Astrocyte (in vitro differentiated cells and primary cell): ENCODE measurements at regions not wholly inside any gene's neighbourhood (a gene's known extent, or its start where the extent isn't known, plus 50 kb on each side); places are given as distances from the start of the nearest gene placed in this dataset.

Source experiments
- DNase-seq: peaks from one replicate; pipeline ENCODE4 v3.0.0-alpha.2; 2010; ENCODE audit warnings: low read depth
- FAIRE-seq: peaks from 2 replicates; lab custom pipeline; 2011; peaks lifted over from hg19 to GRCh38; lab: Jason Lieb, UNC
- H2AFZ ChIP-seq: 2 replicates; pipeline ENCODE4 v1.6.0; 2012; ENCODE audit warnings: low read depth, low read length, inconsistent platforms
- H3K27ac ChIP-seq: 2 replicates; pipeline ENCODE4 v1.5.1; 2011; ENCODE audit warnings: low read depth, low read length, inconsistent platforms
- H3K27me3 ChIP-seq: 2 replicates; pipeline ENCODE4 v1.6.0; 2011; ENCODE audit warnings: low read length, inconsistent platforms; ENCODE audit not compliant: insufficient read depth
- H3K36me3 ChIP-seq: 2 replicates; pipeline ENCODE4 v1.5.1; 2011; ENCODE audit warnings: low read length, inconsistent platforms; ENCODE audit not compliant: insufficient read depth
- H3K4me1 ChIP-seq: 2 replicates; pipeline ENCODE4 v1.5.1; 2011; ENCODE audit warnings: low read length, inconsistent platforms; ENCODE audit not compliant: insufficient read depth
- H3K4me2 ChIP-seq: 2 replicates; pipeline ENCODE4 v1.6.0; 2012; ENCODE audit warnings: low read length, inconsistent platforms
- H3K4me3 ChIP-seq: 2 replicates; pipeline ENCODE4 v1.5.1; 2011; ENCODE audit warnings: low read depth, mild to moderate bottlenecking, low read length, inconsistent platforms; ENCODE audit not compliant: insufficient read depth
- H3K79me2 ChIP-seq: 2 replicates; pipeline ENCODE4 v1.6.0; 2012; ENCODE audit warnings: mild to moderate bottlenecking, low read length, inconsistent platforms; ENCODE audit not compliant: insufficient read depth
- H3K9ac ChIP-seq: 2 replicates; pipeline ENCODE4 v1.6.0; 2012; ENCODE audit warnings: mild to moderate bottlenecking, low read length, inconsistent platforms
- H3K9me3 ChIP-seq: 2 replicates; pipeline ENCODE4 v1.5.1; 2012; ENCODE audit warnings: low read depth, mild to moderate bottlenecking, low read length, inconsistent platforms; ENCODE audit not compliant: insufficient read depth
- H4K20me1 ChIP-seq: 2 replicates; pipeline ENCODE4 v1.6.0; 2012; ENCODE audit warnings: low read length, inconsistent platforms; ENCODE audit not compliant: insufficient read depth
- H3K27ac Mint-ChIP-seq: one replicate; pipeline ENCODE4 v1.8.0; 2021; ENCODE audit warnings: mild to moderate bottlenecking, mixed read lengths; ENCODE audit not compliant: unreplicated experiment
- H3K27me3 Mint-ChIP-seq: one replicate; pipeline ENCODE4 v1.8.0; 2021; ENCODE audit warnings: low read depth, mixed read lengths; ENCODE audit not compliant: unreplicated experiment
- H3K36me3 Mint-ChIP-seq: one replicate; pipeline ENCODE4 v1.8.0; 2021; ENCODE audit warnings: low read depth, mixed read lengths; ENCODE audit not compliant: unreplicated experiment
- H3K4me1 Mint-ChIP-seq: one replicate; pipeline ENCODE4 v1.8.0; 2021; ENCODE audit warnings: low read depth, mixed read lengths; ENCODE audit not compliant: unreplicated experiment
- H3K4me3 Mint-ChIP-seq: one replicate; pipeline ENCODE4 v1.8.0; 2021; ENCODE audit warnings: mild to moderate bottlenecking, moderate library complexity, mixed read lengths; ENCODE audit not compliant: unreplicated experiment
- H3K9me3 Mint-ChIP-seq: one replicate; pipeline ENCODE4 v1.8.0; 2021; ENCODE audit warnings: mild to moderate bottlenecking, mixed read lengths; ENCODE audit not compliant: unreplicated experiment
- CTCF ChIP-seq: IDR thresholded peaks from 2 replicates; pipeline ENCODE4 v1.5.1; 2011; ENCODE audit warnings: low read depth, mild to moderate bottlenecking, inconsistent platforms, low read length, moderate library complexity; ENCODE audit not compliant: insufficient read depth
- EZH2 ChIP-seq: IDR thresholded peaks from 2 replicates; pipeline ENCODE4 v1.6.1; 2012; ENCODE audit warnings: mild to moderate bottlenecking, low read length, inconsistent platforms; ENCODE audit not compliant: insufficient read depth

GRCh38 chr6:167663316-167663715 is 163.4 kb upstream of the AFDN start:
- Mint-ChIP-seq H3K36me3 (no peaks in the 10 kb centered on the region), H3K9me3 (peaks cover 2% of the 10 kb centered on the region), H3K27me3 (peaks cover 20% of the 10 kb centered on the region), H3K4me1 (peaks cover 22% of the 10 kb centered on the region), H3K27ac (no peak overlapping the region), H3K4me3 (no peak overlapping the region)
- H3K79me2 ChIP-seq = no peaks in the 10 kb centered on the region
- H3K9ac ChIP-seq = no peak overlapping the region
- H3K36me3 ChIP-seq = no peaks in the 10 kb centered on the region
- DNase-seq (no peak), FAIRE-seq (no peak)
- H3K27me3 ChIP-seq = peaks cover 3% of the 10 kb centered on the region
- no peak overlapping the region for H3K27ac ChIP-seq
- no peaks in the 10 kb centered on the region for H4K20me1 ChIP-seq
- no peak overlapping the region for H3K4me2 ChIP-seq
- peaks cover 5% of the 10 kb centered on the region for H3K4me1 ChIP-seq
- no peak for TF ChIP-seq EZH2
- no peak for TF ChIP-seq CTCF
- no peak overlapping the region for H3K4me3 ChIP-seq
- no peak overlapping the region for H2AFZ ChIP-seq
- no peaks in the 10 kb centered on the region for H3K9me3 ChIP-seq

GRCh38 chr6:167663784-167664443 is 162.8 kb upstream of the AFDN start:
- Histone ChIP-seq H3K27ac (no peak overlapping the region), H3K4me2 (no peak overlapping the region), H3K9me3 (no peaks in the 10 kb centered on the region), H3K36me3 (no peaks in the 10 kb centered on the region), H2AFZ (no peak overlapping the region), H3K79me2 (no peaks in the 10 kb centered on the region), H3K9ac (no peak overlapping the region), H3K27me3 (peaks cover 3% of the 10 kb centered on the region), H3K4me3 (no peak overlapping the region), H3K4me1 (peaks cover 5% of the 10 kb centered on the region), H4K20me1 (no peaks in the 10 kb centered on the region)
- DNase-seq (no peak), FAIRE-seq (no peak)
- H3K4me1 Mint-ChIP-seq = peaks cover 22% of the 10 kb centered on the region
- no peaks in the 10 kb centered on the region for H3K9me3 Mint-ChIP-seq
- H3K27me3 Mint-ChIP-seq = peaks cover 20% of the 10 kb centered on the region
- TF ChIP-seq EZH2 (no peak), CTCF (no peak)
- no peak overlapping the region for H3K27ac Mint-ChIP-seq
- no peak overlapping the region for H3K4me3 Mint-ChIP-seq
- no peaks in the 10 kb centered on the region for H3K36me3 Mint-ChIP-seq
